ENCODE measurements at regions not wholly inside any gene's neighbourhood (a gene's known extent, or its start where the extent isn't known, plus 50 kb on each side); places are given as distances from the start of the nearest gene placed in this dataset.
"Not testable (repeated sequence)": the region's sequence is repeated elsewhere in the genome, so short reads cannot be mapped to it uniquely, and the experiment has no call there.

GRCh38 chr12:78340406-78340805 lies 509.7 kb downstream of the NAV3 start:
- H3K27ac ChIP-seq (ENCODE audit: low read length), result no peak overlapping the region
- H3K4me3 ChIP-seq (ENCODE audit: low read length), result no peak overlapping the region
- no peaks in the 10 kb centered on the region for H3K36me3 ChIP-seq (ENCODE audit: insufficient read depth, low read depth, low read length)
- no peaks in the 10 kb centered on the region for H3K9me3 ChIP-seq (ENCODE audit: insufficient read depth, low read depth, low read length)
- no peaks in the 10 kb centered on the region for H3K4me1 ChIP-seq (ENCODE audit: insufficient read depth, low read length)
- H3K27me3 ChIP-seq (ENCODE audit: insufficient read depth, low read length), result no peaks in the 10 kb centered on the region
- H3K9ac ChIP-seq (ENCODE audit: low read depth, low read length), result no peak overlapping the region

- H3K9me3 ChIP-seq (ENCODE audit: insufficient read depth, low read depth, low read length), result no peaks in the 10 kb centered on the region
- no peaks in the 10 kb centered on the region for H3K36me3 ChIP-seq (ENCODE audit: insufficient read depth, low read depth, low read length)
- no peaks in the 10 kb centered on the region for H3K4me1 ChIP-seq (ENCODE audit: insufficient read depth, low read length)
- no peaks in the 10 kb centered on the region for H3K27me3 ChIP-seq (ENCODE audit: insufficient read depth, low read length)
- H3K27ac ChIP-seq (ENCODE audit: low read length), result no peak overlapping the region
- no peak overlapping the region for H3K9ac ChIP-seq (ENCODE audit: low read depth, low read length)
- no peak overlapping the region for H3K4me3 ChIP-seq (ENCODE audit: low read length)
These were observed 513.0 kb downstream of the NAV3 start for GRCh38 chr12:78343657-78344056.

GRCh38 chr12:78359520-78359919 lies 505.1 kb upstream of the SYT1 start:
- H3K27me3 ChIP-seq (ENCODE audit: insufficient read depth, low read length), result no peaks in the 10 kb centered on the region
- no peak overlapping the region for H3K27ac ChIP-seq (ENCODE audit: low read length)
- H3K9ac ChIP-seq (ENCODE audit: low read depth, low read length), result no peak overlapping the region
- H3K36me3 ChIP-seq (ENCODE audit: insufficient read depth, low read depth, low read length), result no peaks in the 10 kb centered on the region
- peaks cover 6% of the 10 kb centered on the region; the same call in 1 of the 2 replicates for H3K4me1 ChIP-seq (ENCODE audit: insufficient read depth, low read length)
- H3K9me3 ChIP-seq (ENCODE audit: insufficient read depth, low read depth, low read length), result no peaks in the 10 kb centered on the region
- no peak overlapping the region for H3K4me3 ChIP-seq (ENCODE audit: low read length)

- H3K27me3 ChIP-seq (ENCODE audit: insufficient read depth, low read length), result no peaks in the 10 kb centered on the region
- peaks cover 6% of the 10 kb centered on the region; the same call in 1 of the 2 replicates for H3K4me1 ChIP-seq (ENCODE audit: insufficient read depth, low read length)
- H3K4me3 ChIP-seq (ENCODE audit: low read length), result no peak overlapping the region
- H3K36me3 ChIP-seq (ENCODE audit: insufficient read depth, low read depth, low read length), result no peaks in the 10 kb centered on the region
- no peak overlapping the region for H3K27ac ChIP-seq (ENCODE audit: low read length)
- H3K9me3 ChIP-seq (ENCODE audit: insufficient read depth, low read depth, low read length), result no peaks in the 10 kb centered on the region
- no peak overlapping the region for H3K9ac ChIP-seq (ENCODE audit: low read depth, low read length)
These were observed 502.9 kb upstream of the SYT1 start for GRCh38 chr12:78361683-78362082.

- no peaks in the 10 kb centered on the region for H3K9me3 ChIP-seq (ENCODE audit: insufficient read depth, low read depth, low read length)
- no peaks in the 10 kb centered on the region for H3K36me3 ChIP-seq (ENCODE audit: insufficient read depth, low read depth, low read length)
- H3K27ac ChIP-seq (ENCODE audit: low read length), result no peak overlapping the region
- no peaks in the 10 kb centered on the region for H3K27me3 ChIP-seq (ENCODE audit: insufficient read depth, low read length)
- H3K4me1 ChIP-seq (ENCODE audit: insufficient read depth, low read length), result peaks cover 20% of the 10 kb centered on the region
- no peak overlapping the region for H3K9ac ChIP-seq (ENCODE audit: low read depth, low read length)
- H3K4me3 ChIP-seq (ENCODE audit: low read length), result no peak overlapping the region
These were observed 493.3 kb upstream of the SYT1 start for GRCh38 chr12:78371284-78371683.

DNA sequence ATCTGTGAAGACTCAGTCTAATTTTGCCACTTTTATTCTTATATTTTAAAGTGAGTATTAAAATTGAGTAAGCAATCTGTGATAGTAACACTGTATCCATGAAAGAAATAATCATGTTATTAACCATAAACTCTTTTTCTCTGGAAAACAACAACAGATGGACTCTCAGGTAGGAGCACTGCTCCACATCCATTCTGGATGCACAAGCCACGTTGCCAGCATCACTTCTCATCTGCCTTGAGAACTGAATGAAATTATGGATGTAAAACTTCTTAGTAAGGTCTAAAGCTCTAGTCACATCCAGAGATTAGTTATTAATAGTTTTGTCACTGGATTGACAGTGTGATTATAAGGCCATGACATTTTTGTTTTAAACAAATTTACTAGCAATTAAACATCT lies 489.1 kb upstream of the SYT1 start:
- no peak overlapping the region for H3K27ac ChIP-seq (ENCODE audit: low read length)
- no peak overlapping the region for H3K4me3 ChIP-seq (ENCODE audit: low read length)
- H3K36me3 ChIP-seq (ENCODE audit: insufficient read depth, low read depth, low read length), result 0 out of 2 replicates have a peak, but pooled peaks cover 6% of the 10 kb centered on the region
- H3K9me3 ChIP-seq (ENCODE audit: insufficient read depth, low read depth, low read length), result peaks cover 24% of the 10 kb centered on the region
- peaks cover 20% of the 10 kb centered on the region for H3K4me1 ChIP-seq (ENCODE audit: insufficient read depth, low read length)
- H3K9ac ChIP-seq (ENCODE audit: low read depth, low read length), result no peak overlapping the region
- no peaks in the 10 kb centered on the region for H3K27me3 ChIP-seq (ENCODE audit: insufficient read depth, low read length)

GRCh38 chr12:78376257-78376656 lies 488.3 kb upstream of the SYT1 start:
- H3K4me1 ChIP-seq (ENCODE audit: insufficient read depth, low read length), result peaks cover 19% of the 10 kb centered on the region
- H3K4me3 ChIP-seq (ENCODE audit: low read length), result no peak overlapping the region
- H3K27me3 ChIP-seq (ENCODE audit: insufficient read depth, low read length), result no peaks in the 10 kb centered on the region
- 0 out of 2 replicates have a peak, but pooled peaks cover 6% of the 10 kb centered on the region for H3K36me3 ChIP-seq (ENCODE audit: insufficient read depth, low read depth, low read length)
- H3K9me3 ChIP-seq (ENCODE audit: insufficient read depth, low read depth, low read length), result peaks cover 24% of the 10 kb centered on the region
- H3K9ac ChIP-seq (ENCODE audit: low read depth, low read length), result no peak overlapping the region
- no peak overlapping the region for H3K27ac ChIP-seq (ENCODE audit: low read length)

DNA sequence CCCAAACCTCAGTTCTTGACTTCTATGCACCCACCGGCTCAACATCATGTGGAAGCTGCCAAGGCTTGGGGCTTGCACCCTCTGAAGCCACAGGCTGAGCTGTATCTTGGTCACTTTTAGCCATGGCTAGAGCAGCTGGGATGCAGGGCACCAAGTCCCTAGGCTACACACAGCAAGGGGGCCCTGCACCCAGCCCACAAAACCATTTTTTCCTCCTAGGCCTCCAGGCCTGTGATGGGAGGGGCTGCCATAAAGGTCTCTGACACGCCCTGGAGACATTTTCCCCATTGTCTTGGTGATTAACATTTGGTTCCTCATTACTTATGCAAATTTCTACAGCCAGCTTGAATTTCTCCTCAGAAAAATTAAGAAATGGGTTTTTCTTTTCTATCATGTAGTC lies 485.5 kb upstream of the SYT1 start:
- not testable (repeated sequence) for H3K9ac ChIP-seq (ENCODE audit: low read depth, low read length); H3K4me3 ChIP-seq (ENCODE audit: low read length); H3K36me3 ChIP-seq (ENCODE audit: insufficient read depth, low read depth, low read length); H3K27me3 ChIP-seq (ENCODE audit: insufficient read depth, low read length); H3K27ac ChIP-seq (ENCODE audit: low read length)
- peaks cover 24% of the 10 kb centered on the region for H3K9me3 ChIP-seq (ENCODE audit: insufficient read depth, low read depth, low read length)
- peaks cover 13% of the 10 kb centered on the region; the same call in 1 of the 2 replicates for H3K4me1 ChIP-seq (ENCODE audit: insufficient read depth, low read length)

DNA sequence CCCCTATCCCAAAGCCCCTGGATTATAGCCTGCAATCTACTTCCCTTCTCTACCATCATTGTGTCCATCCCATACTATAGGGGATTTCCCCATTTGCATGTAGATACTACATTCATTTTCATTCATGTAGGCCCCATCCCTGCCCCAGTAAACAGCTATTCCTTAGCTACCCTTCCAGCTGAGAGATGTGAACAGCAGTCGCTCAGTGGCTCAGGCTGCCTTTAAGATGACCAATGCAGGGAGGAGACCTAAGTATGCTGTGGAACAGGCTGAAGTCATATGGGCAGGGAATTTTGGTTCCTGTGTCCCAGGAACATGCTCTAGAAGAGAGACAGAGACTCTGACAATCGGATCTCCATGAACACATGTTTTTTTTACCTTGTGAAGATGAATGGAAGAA lies 481.2 kb upstream of the SYT1 start:
- H3K27me3 ChIP-seq (ENCODE audit: insufficient read depth, low read length), result no peaks in the 10 kb centered on the region
- H3K4me3 ChIP-seq (ENCODE audit: low read length), result no peak overlapping the region

GRCh38 chr12:78384541-78384940 lies 480.0 kb upstream of the SYT1 start:
- Histone ChIP-seq H3K27ac (ENCODE audit: low read length) (no peak overlapping the region), H3K9ac (ENCODE audit: low read depth, low read length) (no peak overlapping the region), H3K4me3 (ENCODE audit: low read length) (no peak overlapping the region), H3K36me3 (ENCODE audit: insufficient read depth, low read depth, low read length) (no peaks in the 10 kb centered on the region), H3K9me3 (ENCODE audit: insufficient read depth, low read depth, low read length) (peaks cover 7% of the 10 kb centered on the region), H3K27me3 (ENCODE audit: insufficient read depth, low read length) (no peaks in the 10 kb centered on the region), H3K4me1 (ENCODE audit: insufficient read depth, low read length) (peaks cover 6% of the 10 kb centered on the region; the same call in 1 of the 2 replicates)

More for the DNA sequence above, 481.2 kb upstream of the SYT1 start:
- Histone ChIP-seq H3K9ac (ENCODE audit: low read depth, low read length) (no peak overlapping the region), H3K36me3 (ENCODE audit: insufficient read depth, low read depth, low read length) (0 out of 2 replicates have a peak, but pooled peaks cover 4% of the 10 kb centered on the region), H3K9me3 (ENCODE audit: insufficient read depth, low read depth, low read length) (peaks cover 18% of the 10 kb centered on the region), H3K27ac (ENCODE audit: low read length) (no peak overlapping the region), H3K4me1 (ENCODE audit: insufficient read depth, low read length) (peaks cover 6% of the 10 kb centered on the region; the same call in 1 of the 2 replicates)

- Histone ChIP-seq H3K27me3 (ENCODE audit: insufficient read depth, low read length) (no peaks in the 10 kb centered on the region), H3K9ac (ENCODE audit: low read depth, low read length) (no peak overlapping the region), H3K27ac (ENCODE audit: low read length) (no peak overlapping the region), H3K4me3 (ENCODE audit: low read length) (no peak overlapping the region), H3K4me1 (ENCODE audit: insufficient read depth, low read length) (peaks cover 6% of the 10 kb centered on the region; the same call in 1 of the 2 replicates), H3K9me3 (ENCODE audit: insufficient read depth, low read depth, low read length) (no peaks in the 10 kb centered on the region), H3K36me3 (ENCODE audit: insufficient read depth, low read depth, low read length) (no peaks in the 10 kb centered on the region)
These were observed 479.0 kb upstream of the SYT1 start for GRCh38 chr12:78385541-78385940.

GRCh38 chr12:78386871-78387270 lies 477.7 kb upstream of the SYT1 start:
- H3K4me3 ChIP-seq (ENCODE audit: low read length), result no peak overlapping the region

More at GRCh38 chr12:78386871-78387270, 477.7 kb upstream of the SYT1 start:
- H3K9ac ChIP-seq (ENCODE audit: low read depth, low read length), result no peak overlapping the region
- H3K4me1 ChIP-seq (ENCODE audit: insufficient read depth, low read length), result peaks cover 6% of the 10 kb centered on the region; the same call in 1 of the 2 replicates
- H3K27me3 ChIP-seq (ENCODE audit: insufficient read depth, low read length), result no peaks in the 10 kb centered on the region
- no peaks in the 10 kb centered on the region for H3K36me3 ChIP-seq (ENCODE audit: insufficient read depth, low read depth, low read length)
- H3K27ac ChIP-seq (ENCODE audit: low read length), result no peak overlapping the region
- H3K9me3 ChIP-seq (ENCODE audit: insufficient read depth, low read depth, low read length), result no peaks in the 10 kb centered on the region
